Panc1 (cell line): ENCODE measurements at regions not wholly inside any gene's neighbourhood (a gene's known extent, or its start where the extent isn't known, plus 50 kb on each side); places are given as distances from the start of the nearest gene placed in this dataset.

Source experiments
- ATAC-seq: fragments of 200-7000 bp; cut with Tn5 transposase; 2 replicates; pipeline ENCODE4 v1.9.1; 2020; ENCODE audit warnings: mild to moderate bottlenecking, moderate library complexity
- BruUV-seq: library from RNA; stranded (reverse); fragments of 400-500 nt; replicated peaks from 2 replicates; lab custom pipeline; 2021; lab: Mats Ljungman, UMichigan
- CTCF ChIA-PET: fragments of 300-600 bp; sonication (Branson Sonifier 250); formaldehyde crosslinking; loops from one replicate; lab custom pipeline; 2022; ENCODE audit warnings: antibody characterized with exemption; lab: Charles Lee
- POLR2A ChIA-PET: fragments of 300-600 bp; sonication (Branson Sonifier 250); formaldehyde crosslinking; loops from one replicate; lab custom pipeline; 2022; ENCODE audit warnings: antibody characterized with exemption; lab: Charles Lee
- DNase-seq: peaks from one replicate; pipeline ENCODE4 v3.0.0-alpha.2; 2010; ENCODE audit warnings: low read depth, low spot score
- H3K27ac ChIP-seq: 2 replicates; pipeline ENCODE4 v1.5.1; 2011; ENCODE audit warnings: mild to moderate bottlenecking, low read length, inconsistent platforms
- H3K27me3 ChIP-seq: fragments of 200-500 bp; sonication (Bioruptor generic); 2 replicates; pipeline ENCODE4 v1.6.0; 2014; ENCODE audit warnings: low read length, inconsistent platforms; ENCODE audit not compliant: control insufficient read depth, insufficient read depth
- H3K36me3 ChIP-seq: fragments of 200-500 bp; sonication (Bioruptor generic); 2 replicates; pipeline ENCODE4 v1.5.1; 2014; ENCODE audit warnings: inconsistent platforms, mild to moderate bottlenecking, low read length, moderate library complexity; ENCODE audit not compliant: control insufficient read depth, insufficient read depth
- H3K4me1 ChIP-seq: 2 replicates; pipeline ENCODE4 v1.5.1; 2011; ENCODE audit warnings: inconsistent platforms, mild to moderate bottlenecking, low read length, moderate library complexity; ENCODE audit not compliant: control insufficient read depth, insufficient read depth
- H3K4me3 ChIP-seq, 2 experiments: 2 replicates each; pipeline ENCODE4 v1.5.1; 2011 to 2012; ENCODE audit warnings: low read depth in 2 of 2, low read length in 2 of 2, mild to moderate bottlenecking in 2 of 2, inconsistent platforms in 1 of 2, moderate library complexity in 1 of 2
- H3K9me3 ChIP-seq: fragments of 200-500 bp; sonication (Bioruptor generic); 2 replicates; pipeline ENCODE4 v1.5.1; 2014; ENCODE audit warnings: low read depth, mild to moderate bottlenecking, inconsistent platforms, low read length, moderate library complexity; ENCODE audit not compliant: control insufficient read depth, insufficient read depth
- CTCF ChIP-seq: fragments of 450-650 bp; IDR thresholded peaks from 2 replicates; pipeline ENCODE4 v1.5.1; 2017; ENCODE audit warnings: mild to moderate bottlenecking
- POLR2AphosphoS5 ChIP-seq: IDR thresholded peaks from 2 replicates; pipeline ENCODE4 v1.6.1; 2012; ENCODE audit warnings: mild to moderate bottlenecking, low read depth, low read length, moderate library complexity
- REST ChIP-seq, 2 experiments: IDR thresholded peaks; 2 replicates each; pipeline ENCODE4 v1.6.1; 2011 to 2012; ENCODE audit warnings: low read depth in 2 of 2, control low read depth in 1 of 2, low read length in 1 of 2, mild to moderate bottlenecking in 1 of 2, moderate library complexity in 1 of 2; ENCODE audit not compliant: insufficient read depth in 1 of 2
- SIN3A ChIP-seq: IDR thresholded peaks from 2 replicates; pipeline ENCODE4 v1.6.1; 2012; ENCODE audit warnings: low read depth, mild to moderate bottlenecking, low read length, moderate library complexity, borderline replicate concordance; ENCODE audit not compliant: insufficient read depth
- TCF7L2 ChIP-seq: IDR thresholded peaks from 2 replicates; pipeline ENCODE4 v1.6.1; 2011; ENCODE audit warnings: mild to moderate bottlenecking, low read depth, low read length, inconsistent platforms
- in situ Hi-C: cut with HindIII; loops from 2 replicates; pipeline ENCODE4 v1.10.0; 2016; ENCODE audit warnings: low sequenced_read_pairs, low pct_unique_long_range_greater_than_20kb
- intact Hi-C: fragments of 100-400 bp; cut with micrococcal nuclease; formaldehyde crosslinking; loops from one replicate; pipeline ENCODE4 v1.10.0; 2022; ENCODE audit not compliant: unreplicated experiment

GRCh38 chr16:14366447-14366846, 263.6 kb downstream of the PARN start:
- intact Hi-C loops: no loop called here
- H3K27ac ChIP-seq: no peak overlapping the region
- no TSS peak for BruUV-seq

GRCh38 chr16:14365200-14365851, 264.7 kb downstream of the PARN start:
- TF ChIP-seq REST (IDR thresholded peaks at IDR 0.05; ENCODE audit: insufficient read depth in 1 of 2, low read depth in 2 of 2, low read length in 1 of 2) (no peak), POLR2AphosphoS5 (no peak), SIN3A (no peak), TCF7L2 (no peak), CTCF (no peak)
- no TSS peak for BruUV-seq
- in situ Hi-C loops (no loop called here), intact Hi-C loops (no loop called here)
- Histone ChIP-seq H3K27me3 (no peaks in the 10 kb centered on the region), H3K27ac (no peak overlapping the region), H3K4me3 (no peak overlapping the region), H3K4me1 (peaks cover 13% of the 10 kb centered on the region), H3K36me3 (no peaks in the 10 kb centered on the region), H3K9me3 (no peaks in the 10 kb centered on the region)
- POLR2A ChIA-PET: interaction anchor here (0.6 kb wide), 2 partner anchors 289 to 741 kb away, joined by 5 read pairs; no protein-coding TSS in a partner anchor
- ATAC-seq (no peak), DNase-seq (no peak)
- CTCF ChIA-PET: no interaction called here

More at GRCh38 chr16:14366447-14366846, 263.6 kb downstream of the PARN start:
- Histone ChIP-seq H3K27me3 (no peaks in the 10 kb centered on the region), H3K4me1 (peaks cover 17% of the 10 kb centered on the region), H3K36me3 (no peaks in the 10 kb centered on the region), H3K4me3 (no peak overlapping the region), H3K9me3 (no peaks in the 10 kb centered on the region)
- CTCF ChIA-PET: no interaction called here
- DNase-seq (no peak), ATAC-seq (no peak)
- TF ChIP-seq REST (IDR thresholded peaks at IDR 0.05; ENCODE audit: insufficient read depth in 1 of 2, low read depth in 2 of 2, low read length in 1 of 2): no peak
- no peak for TF ChIP-seq POLR2AphosphoS5
- no peak for TF ChIP-seq TCF7L2
- no peak for TF ChIP-seq SIN3A
- TF ChIP-seq CTCF: no peak
- POLR2A ChIA-PET: no interaction called here
- in situ Hi-C loops: no loop called here
